Subcutaneous abdominal adipose tissue (tissue), 5 donors: ENCODE measurements at regions not wholly inside any gene's neighbourhood (a gene's known extent, or its start where the extent isn't known, plus 50 kb on each side); places are given as distances from the start of the nearest gene placed in this dataset.
"Not testable (repeated sequence)": the region's sequence is repeated elsewhere in the genome, so short reads cannot be mapped to it uniquely, and the experiment has no call there.

Experiments used
- H3K27ac ChIP-seq: one replicate; pipeline ENCODE4 v1.7.0; 2013; ENCODE audit warnings: low read depth, mild to moderate bottlenecking, inconsistent platforms, low read length, moderate library complexity
- H3K27me3 ChIP-seq, 5 donors: one replicate each; pipeline ENCODE4 v1.7.0; 2013; ENCODE audit warnings: low read length in 5 of 5, inconsistent platforms in 1 of 5; ENCODE audit not compliant: control insufficient read depth in 5 of 5, insufficient read depth in 4 of 5
- H3K36me3 ChIP-seq, 5 donors: one replicate each; pipeline ENCODE4 v1.7.0; 2013; ENCODE audit warnings: low read length in 5 of 5; ENCODE audit not compliant: control insufficient read depth in 5 of 5, insufficient read depth in 5 of 5
- H3K4me1 ChIP-seq, 5 donors: one replicate each; pipeline ENCODE4 v1.7.0; 2013; ENCODE audit warnings: low read length in 5 of 5, mild to moderate bottlenecking in 3 of 5, moderate library complexity in 1 of 5; ENCODE audit not compliant: control insufficient read depth in 5 of 5, insufficient read depth in 5 of 5
- H3K4me3 ChIP-seq, 5 donors: one replicate each; pipeline ENCODE4 v1.7.0; 2013; ENCODE audit warnings: low read length in 5 of 5, low read depth in 1 of 5
- H3K9ac ChIP-seq, 5 donors: one replicate each; pipeline ENCODE4 v1.7.0; 2013; ENCODE audit warnings: low read length in 5 of 5, mild to moderate bottlenecking in 4 of 5, moderate library complexity in 3 of 5
- H3K9me3 ChIP-seq, 5 donors: one replicate each; pipeline ENCODE4 v1.7.0; 2013; ENCODE audit warnings: low read length in 5 of 5; ENCODE audit not compliant: control insufficient read depth in 5 of 5
- donor health status: healthy.
- donor health status: healthy.
- donor health status: healthy.
- donor health status: healthy.
- donor health status: healthy.

- Histone ChIP-seq H3K36me3 (no peaks in the 10 kb centered on the region), H3K9ac (no peak overlapping the region), H3K27ac (no peak overlapping the region), H3K9me3 (no peaks in the 10 kb centered on the region), H3K27me3 (no peaks in the 10 kb centered on the region), H3K4me1 (peaks cover 0 to 20% (median 7%) of the 10 kb centered on the region in 5 donors), H3K4me3 (no peak overlapping the region)
These were observed 70.8 kb upstream of the TEAD1 start for GRCh38 chr11:12603143-12604088.

GRCh38 chr11:12604557-12605153, 69.6 kb upstream of the TEAD1 start:
- Histone ChIP-seq H3K27ac (no peak overlapping the region), H3K4me3 (no peak overlapping the region), H3K36me3 (no peaks in the 10 kb centered on the region), H3K27me3 (no peaks in the 10 kb centered on the region), H3K9me3 (no peaks in the 10 kb centered on the region), H3K4me1 (peaks cover 0 to 15% (median 4%) of the 10 kb centered on the region in 5 donors), H3K9ac (no peak overlapping the region)

GRCh38 chr11:12606597-12606996, 67.6 kb upstream of the TEAD1 start:
- no peak overlapping the region for H3K9ac ChIP-seq
- no peak overlapping the region for H3K27ac ChIP-seq
- no peaks in the 10 kb centered on the region for H3K27me3 ChIP-seq
- H3K4me1 ChIP-seq, result peaks cover 0 to 15% (median 4%) of the 10 kb centered on the region in 5 donors
- H3K9me3 ChIP-seq, result peaks cover 0 to 5% (median 3%) of the 10 kb centered on the region in 5 donors
- H3K36me3 ChIP-seq, result no peaks in the 10 kb centered on the region
- H3K4me3 ChIP-seq, result no peak overlapping the region

GRCh38 chr11:12608678-12609077, 65.5 kb upstream of the TEAD1 start:
- not testable (repeated sequence) for H3K9ac ChIP-seq, H3K4me3 ChIP-seq, H3K27ac ChIP-seq, H3K27me3 ChIP-seq, H3K36me3 ChIP-seq, H3K4me1 ChIP-seq, H3K9me3 ChIP-seq

GRCh38 chr11:12611352-12611751, 62.9 kb upstream of the TEAD1 start:
- Histone ChIP-seq H3K27me3 (no peaks in the 10 kb centered on the region), H3K9me3 (peaks cover 3 to 9% (median 8%) of the 10 kb centered on the region in 5 donors), H3K4me3 (no peak overlapping the region), H3K4me1 (no peaks in the 10 kb centered on the region), H3K27ac (no peak overlapping the region), H3K9ac (no peak overlapping the region), H3K36me3 (no peaks in the 10 kb centered on the region)

GRCh38 chr11:12617632-12618031, 56.6 kb upstream of the TEAD1 start:
- no peaks in the 10 kb centered on the region for H3K36me3 ChIP-seq
- no peak overlapping the region for H3K4me3 ChIP-seq
- H3K27ac ChIP-seq, result no peak overlapping the region
- H3K27me3 ChIP-seq, result no peaks in the 10 kb centered on the region
- H3K9me3 ChIP-seq, result no peaks in the 10 kb centered on the region
- no peak overlapping the region for H3K9ac ChIP-seq
- no peaks in the 10 kb centered on the region for H3K4me1 ChIP-seq

GRCh38 chr11:12618743-12619540, 55.3 kb upstream of the TEAD1 start:
- Histone ChIP-seq H3K27me3 (no peaks in the 10 kb centered on the region), H3K4me3 (no peak overlapping the region), H3K27ac (no peak overlapping the region), H3K9ac (no peak overlapping the region), H3K4me1 (no peaks in the 10 kb centered on the region), H3K9me3 (peaks cover under 1 to 9% (median 7%) of the 10 kb centered on the region in 5 donors), H3K36me3 (no peaks in the 10 kb centered on the region)

- Histone ChIP-seq H3K9me3 (peaks cover 4 to 16% (median 12%) of the 10 kb centered on the region in 5 donors), H3K4me3 (no peak overlapping the region), H3K27me3 (no peaks in the 10 kb centered on the region), H3K36me3 (no peaks in the 10 kb centered on the region), H3K27ac (no peak overlapping the region), H3K4me1 (no peaks in the 10 kb centered on the region), H3K9ac (no peak overlapping the region)
These were observed 50.4 kb upstream of the TEAD1 start for GRCh38 chr11:12623869-12624268.
